Stomach (tissue), 8 donors: ENCODE measurements at regions not wholly inside any gene's neighbourhood (a gene's known extent, or its start where the extent isn't known, plus 50 kb on each side); places are given as distances from the start of the nearest gene placed in this dataset.

Experiments used
- DNase-seq, 2 donors: peaks; one replicate each; pipeline versions ENCODE4 v3.0.0 to v3.0.0-alpha.2; 2013 to 2019
- H3K27ac ChIP-seq, 5 donors: fragments of 200-600 bp in 4 of 5; sonication (generic) in 4 of 5; one replicate each; pipeline ENCODE4 v1.5.1; 2013 to 2019; ENCODE audit warnings: mild to moderate bottlenecking in 1 of 5, moderate library complexity in 1 of 5
- H3K27me3 ChIP-seq, 3 donors: fragments of 200-600 bp; sonication (generic); one replicate each; pipeline ENCODE4 v1.5.1; 2017 to 2019; ENCODE audit warnings: mixed run types in 1 of 3
- H3K36me3 ChIP-seq, 4 donors: fragments of 200-600 bp; sonication (generic); 1 replicate in 3 of 4; 2 replicates in 1 of 4; pipeline ENCODE4 v1.5.1; 2016 to 2019
- H3K4me1 ChIP-seq, 4 donors: fragments of 200-600 bp; sonication (generic); one replicate each; pipeline ENCODE4 v1.5.1; 2016 to 2019
- H3K4me3 ChIP-seq, 4 donors: fragments of 200-600 bp; sonication (generic) in 3 of 4; one replicate each; pipeline ENCODE4 v1.5.1; 2016 to 2019; ENCODE audit warnings: mild to moderate bottlenecking in 1 of 4
- H3K9me3 ChIP-seq, 4 donors: fragments of 200-600 bp; sonication (generic); one replicate each; pipeline ENCODE4 v1.5.1; 2016 to 2019
- CTCF ChIP-seq, 7 experiments: fragments of 450-650 bp in 4 of 7; fragments of 200-600 bp in 3 of 7; sonication (generic) in 3 of 7; IDR thresholded peaks; one replicate each; pipeline ENCODE4 v1.5.1; 2016 to 2019; ENCODE audit warnings: antibody characterized with exemption in 7 of 7, control low read depth in 2 of 7, mild to moderate bottlenecking in 1 of 7
- EP300 ChIP-seq: sonication (generic); formaldehyde crosslinking; IDR thresholded peaks from one replicate; pipeline ENCODE4 v1.6.1; 2017; ENCODE audit warnings: antibody characterized with exemption
- POLR2A ChIP-seq, 4 donors: fragments of 450-650 bp; IDR thresholded peaks; one replicate each; pipeline ENCODE4 v1.6.1; 2016; ENCODE audit warnings: antibody characterized with exemption in 4 of 4, control low read depth in 2 of 4, mild to moderate bottlenecking in 1 of 4, moderate library complexity in 1 of 4
- POLR2AphosphoS5 ChIP-seq, 3 donors: sonication (generic); formaldehyde crosslinking; IDR thresholded peaks; one replicate each; pipeline ENCODE4 v1.6.1; 2016; ENCODE audit warnings: antibody characterized with exemption in 3 of 3
- WGBS, 5 donors: extraction: QIAGEN DNeasy Blood & Tissue Kit in 3 of 5; methylation state at CpG; one replicate each; pipeline versions ENCODE4 v1.1.5 to v1.1.7; 2013 to 2018; 5-methylcytosine and 5-hydroxymethylcytosine counted together
- intact Hi-C: fragments of 100-400 bp; cut with DNase I; formaldehyde crosslinking; loops from one replicate; pipeline ENCODE4 v1.15.1; 2023; ENCODE audit warnings: low total_unique reads
- donor health status: healthy with polysubstance abuse.
- donor health status: Bipolar disorder and iron deficiency.
- donor health status: healthy.

DNA sequence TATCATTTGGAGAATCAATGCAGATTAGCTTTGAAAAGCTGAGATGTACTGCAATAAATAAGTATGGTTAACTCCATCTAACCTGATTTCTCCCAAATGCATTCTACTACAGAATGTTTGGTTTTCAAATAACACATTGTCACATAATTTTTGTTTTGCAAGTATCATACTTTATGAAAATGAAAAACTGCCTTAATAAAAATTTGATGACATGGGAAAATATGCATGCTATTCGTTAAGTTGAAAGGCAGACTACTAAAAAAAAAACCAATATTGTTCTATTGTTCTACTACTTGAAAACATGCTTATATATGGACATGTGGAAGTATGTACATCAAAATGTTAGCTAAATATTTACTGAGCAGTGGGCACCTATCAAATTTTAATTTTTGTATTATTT is 668.9 kb downstream of the HTR1A start:
- Histone ChIP-seq H3K36me3 (no peaks in the 10 kb centered on the region), H3K27me3 (no peaks in the 10 kb centered on the region), H3K4me3 (no peak overlapping the region), H3K27ac (no peak overlapping the region), H3K4me1 (no peaks in the 10 kb centered on the region), H3K9me3 (no peaks in the 10 kb centered on the region)
- DNase-seq, result no peak
- intact Hi-C loops, result no loop called here
- TF ChIP-seq POLR2A (IDR thresholded peaks at IDR 0.05) (no peak), POLR2AphosphoS5 (IDR thresholded peaks at IDR 0.05) (no peak), EP300 (no peak), CTCF (IDR thresholded peaks at IDR 0.05) (no peak)
- 59 to 82% (median 65%) methylated on average over 1 of the region's 1 CpG for WGBS, 5 donors

DNA sequence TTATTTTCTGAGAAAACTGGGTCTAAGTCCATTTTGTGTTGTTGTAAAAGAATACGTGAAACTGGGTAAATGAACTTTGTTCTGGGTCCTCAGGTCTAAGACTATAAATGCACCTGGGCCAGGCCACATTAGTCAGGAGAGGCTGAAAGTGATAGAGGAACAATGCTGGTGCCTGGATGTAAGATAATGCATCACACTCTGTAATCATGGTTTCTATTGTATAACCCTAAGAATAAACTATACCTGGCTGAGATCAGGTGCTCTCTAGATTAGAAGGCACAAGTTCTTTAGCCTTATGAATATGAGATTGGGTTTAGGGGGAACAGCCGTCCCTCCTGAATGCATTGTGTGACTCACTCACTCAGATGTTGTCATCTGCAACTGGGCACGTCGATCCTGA is 675.5 kb downstream of the HTR1A start:
- Histone ChIP-seq H3K9me3 (peaks cover 0 to 3% (median 0%) of the 10 kb centered on the region in 4 donors), H3K27ac (no peak overlapping the region), H3K4me3 (no peak overlapping the region), H3K36me3 (no peaks in the 10 kb centered on the region), H3K4me1 (no peaks in the 10 kb centered on the region), H3K27me3 (no peaks in the 10 kb centered on the region)
- TF ChIP-seq POLR2AphosphoS5 (IDR thresholded peaks at IDR 0.05) (no peak), EP300 (no peak), CTCF (IDR thresholded peaks at IDR 0.05) (no peak), POLR2A (IDR thresholded peaks at IDR 0.05) (no peak)
- peak in 1 of 2 donors; percentile 36 for DNase-seq
- intact Hi-C loops, result no loop called here
- 37 to 59% (median 41%) methylated on average over 4 of the region's 4 CpGs for WGBS, 5 donors

DNA sequence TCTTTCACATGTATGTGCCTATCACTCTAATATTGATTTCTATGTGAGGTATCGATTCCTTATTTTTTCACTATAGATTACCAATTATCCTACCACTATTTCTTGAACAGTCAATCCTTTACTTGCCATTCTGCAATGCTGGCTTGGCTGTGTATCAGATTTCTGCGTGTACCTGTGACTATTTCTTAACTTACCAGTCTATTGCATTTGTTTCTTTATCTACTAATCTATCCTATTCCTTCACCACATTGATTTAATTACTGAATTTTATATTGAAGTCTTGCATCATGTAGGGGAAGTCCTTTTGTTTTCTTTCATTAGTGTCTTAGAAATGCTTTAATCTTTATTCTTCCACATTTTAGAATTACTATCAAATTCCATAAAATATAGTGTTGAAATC is 684.8 kb downstream of the LRRC70 start:
- Histone ChIP-seq H3K27me3 (no peaks in the 10 kb centered on the region), H3K27ac (no peak overlapping the region), H3K36me3 (no peaks in the 10 kb centered on the region), H3K4me3 (no peak overlapping the region), H3K9me3 (peaks cover 0 to 9% (median 0%) of the 10 kb centered on the region in 4 donors), H3K4me1 (no peaks in the 10 kb centered on the region)
- DNase-seq, result no peak
- WGBS, 5 donors, result 86 to 91% (median 88%) methylated on average over 2 of the region's 2 CpGs
- TF ChIP-seq CTCF (IDR thresholded peaks at IDR 0.05), result no peak
- no peak for TF ChIP-seq POLR2AphosphoS5 (IDR thresholded peaks at IDR 0.05)
- TF ChIP-seq POLR2A (IDR thresholded peaks at IDR 0.05), result no peak
- no peak for TF ChIP-seq EP300
- intact Hi-C loops, result no loop called here

GRCh38 chr5:63262185-63262981 is 683.8 kb downstream of the LRRC70 start:
- intact Hi-C loops, result no loop called here
- H3K27ac ChIP-seq, result no peak overlapping the region
- peaks cover 0 to 9% (median 0%) of the 10 kb centered on the region in 4 donors for H3K9me3 ChIP-seq
- no peak for TF ChIP-seq CTCF (IDR thresholded peaks at IDR 0.05)
- TF ChIP-seq EP300, result no peak
- no peak for TF ChIP-seq POLR2A (IDR thresholded peaks at IDR 0.05)
- no peak for TF ChIP-seq POLR2AphosphoS5 (IDR thresholded peaks at IDR 0.05)
- no peak for DNase-seq
- WGBS, 5 donors, result 45 to 74% (median 67%) methylated on average over 3 to 4 of the region's 4 CpGs
- no peaks in the 10 kb centered on the region for H3K27me3 ChIP-seq
- H3K4me3 ChIP-seq, result no peak overlapping the region
- H3K36me3 ChIP-seq, result no peaks in the 10 kb centered on the region
- no peaks in the 10 kb centered on the region for H3K4me1 ChIP-seq
